ENCODE measurements at regions not wholly inside any gene's neighbourhood (a gene's known extent, or its start where the extent isn't known, plus 50 kb on each side); places are given as distances from the start of the nearest gene placed in this dataset.

GRCh38 chr1:115400426-115400825 lies 62.4 kb upstream of the NGF start:
- Histone ChIP-seq H4K8ac (ENCODE audit: low read length) (no peak overlapping the region), H2AFZ (ENCODE audit: low read depth, low read length) (no peak overlapping the region), H3K4me1 (ENCODE audit: control insufficient read depth, insufficient read depth, low read depth, low read length) (no peaks in the 10 kb centered on the region), H3K36me3 (ENCODE audit: control insufficient read depth in 1 of 2, insufficient read depth in 2 of 2, low read depth in 1 of 2, low read length in 2 of 2) (no peaks in the 10 kb centered on the region), H2BK15ac (ENCODE audit: low read depth, poor library complexity, severe bottlenecking) (no peak overlapping the region), H4K91ac (ENCODE audit: low read length) (no peak overlapping the region), H3K9ac (ENCODE audit: low read length) (no peak overlapping the region), H2BK12ac (ENCODE audit: low read length in 2 of 2) (no peak overlapping the region), H2BK120ac (ENCODE audit: low read depth, low read length) (no peak overlapping the region), H2AK5ac (ENCODE audit: low read length, severe bottlenecking) (no peak overlapping the region), H3K18ac (ENCODE audit: low read depth in 1 of 2, low read length in 2 of 2) (no peak overlapping the region), H3K14ac (ENCODE audit: low read length in 2 of 2) (no peak overlapping the region), H3K27ac (ENCODE audit: low read length, poor library complexity, severe bottlenecking) (no peak overlapping the region), H3K79me1 (replicated peaks; ENCODE audit: low read length, poor library complexity, severe bottlenecking) (no peaks in the 10 kb centered on the region), H3K4ac (ENCODE audit: low read depth in 1 of 2, low read length in 2 of 2) (no peak overlapping the region), H3K9me3 (ENCODE audit: control insufficient read depth, low read length) (peaks cover 6% of the 10 kb centered on the region), H2BK5ac (ENCODE audit: low read depth, low read length, poor library complexity, severe bottlenecking) (no peak overlapping the region), H3K23ac (ENCODE audit: low read length in 2 of 2) (no peak overlapping the region), H3K4me2 (ENCODE audit: low read length, poor library complexity, severe bottlenecking) (no peak overlapping the region), H3K4me3 (ENCODE audit: insufficient read depth in 1 of 2, low read depth in 1 of 2, low read length in 2 of 2) (no peak overlapping the region), H3K27me3 (ENCODE audit: control insufficient read depth in 1 of 2, insufficient read depth in 1 of 2, low read length in 2 of 2) (no peaks in the 10 kb centered on the region)
- DNase-seq: no peak
- 91% methylated on average over 4 of the region's 5 CpGs for WGBS

- H2BK12ac ChIP-seq (ENCODE audit: low read length in 2 of 2): no peak overlapping the region
- no peaks in the 10 kb centered on the region for H3K79me1 ChIP-seq (replicated peaks; ENCODE audit: low read length, poor library complexity, severe bottlenecking)
- H3K36me3 ChIP-seq (ENCODE audit: control insufficient read depth in 1 of 2, insufficient read depth in 2 of 2, low read depth in 1 of 2, low read length in 2 of 2): no peaks in the 10 kb centered on the region
- H3K18ac ChIP-seq (ENCODE audit: low read depth in 1 of 2, low read length in 2 of 2): no peak overlapping the region
- H3K27me3 ChIP-seq (ENCODE audit: control insufficient read depth in 1 of 2, insufficient read depth in 1 of 2, low read length in 2 of 2): no peaks in the 10 kb centered on the region
- H2AK5ac ChIP-seq (ENCODE audit: low read length, severe bottlenecking): no peak overlapping the region
- no peak overlapping the region for H2BK5ac ChIP-seq (ENCODE audit: low read depth, low read length, poor library complexity, severe bottlenecking)
- no peaks in the 10 kb centered on the region for H3K4me1 ChIP-seq (ENCODE audit: control insufficient read depth, insufficient read depth, low read depth, low read length)
- H3K27ac ChIP-seq (ENCODE audit: low read length, poor library complexity, severe bottlenecking): no peak overlapping the region
- no peak overlapping the region for H2BK15ac ChIP-seq (ENCODE audit: low read depth, poor library complexity, severe bottlenecking)
- H3K14ac ChIP-seq (ENCODE audit: low read length in 2 of 2): no peak overlapping the region
- H3K4ac ChIP-seq (ENCODE audit: low read depth in 1 of 2, low read length in 2 of 2): no peak overlapping the region
- no peak overlapping the region for H2BK120ac ChIP-seq (ENCODE audit: low read depth, low read length)
- H4K8ac ChIP-seq (ENCODE audit: low read length): no peak overlapping the region
- peaks cover 6% of the 10 kb centered on the region for H3K9me3 ChIP-seq (ENCODE audit: control insufficient read depth, low read length)
- H3K23ac ChIP-seq (ENCODE audit: low read length in 2 of 2): no peak overlapping the region
- no peak overlapping the region for H3K4me3 ChIP-seq (ENCODE audit: insufficient read depth in 1 of 2, low read depth in 1 of 2, low read length in 2 of 2)
- H4K91ac ChIP-seq (ENCODE audit: low read length): no peak overlapping the region
- H3K4me2 ChIP-seq (ENCODE audit: low read length, poor library complexity, severe bottlenecking): no peak overlapping the region
- H2AFZ ChIP-seq (ENCODE audit: low read depth, low read length): no peak overlapping the region
- H3K9ac ChIP-seq (ENCODE audit: low read length): no peak overlapping the region
- WGBS: 93% methylated on average over 4 of the region's 4 CpGs
- no peak for DNase-seq
These were observed 60.7 kb upstream of the NGF start for GRCh38 chr1:115398745-115399144.

All from mesenchymal stem cell (in vitro differentiated cells and primary cell).